ENCODE measurements at regions not wholly inside any gene's neighbourhood (a gene's known extent, or its start where the extent isn't known, plus 50 kb on each side); places are given as distances from the start of the nearest gene placed in this dataset.

DNA sequence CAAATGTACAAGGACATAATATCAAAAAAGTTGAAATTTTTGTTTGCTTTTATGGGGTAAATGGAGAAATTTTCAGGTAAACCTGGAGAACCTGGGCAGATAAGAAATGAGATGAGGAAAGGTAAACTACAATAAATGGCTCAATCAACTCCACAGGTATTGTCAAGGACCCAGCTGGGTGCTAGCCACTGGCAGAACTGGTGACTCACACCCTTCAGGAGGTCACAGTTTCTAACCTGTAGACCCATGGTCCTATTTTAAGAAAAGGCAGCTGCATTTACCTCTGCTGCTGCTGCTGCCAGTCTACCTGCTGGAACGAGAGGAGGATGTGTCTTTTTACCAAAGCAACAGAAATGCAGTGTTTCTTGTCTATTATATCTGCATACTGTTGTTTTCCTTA is 226.6 kb downstream of the ALG10B start:
- H2AFZ ChIP-seq: no peak overlapping the region
- intact Hi-C loops (cut with micrococcal nuclease; ENCODE audit: unreplicated experiment): loop anchor here (10.0 kb wide), 2 partner anchors 158 to 362 kb away; partner anchors contain the start of gene CPNE8
- H3K4me3 ChIP-seq: no peak overlapping the region
- TF ChIP-seq EZH2 (IDR thresholded peaks at IDR 0.05; ENCODE audit: low read depth): no peak
- TF ChIP-seq, protein P1, sequence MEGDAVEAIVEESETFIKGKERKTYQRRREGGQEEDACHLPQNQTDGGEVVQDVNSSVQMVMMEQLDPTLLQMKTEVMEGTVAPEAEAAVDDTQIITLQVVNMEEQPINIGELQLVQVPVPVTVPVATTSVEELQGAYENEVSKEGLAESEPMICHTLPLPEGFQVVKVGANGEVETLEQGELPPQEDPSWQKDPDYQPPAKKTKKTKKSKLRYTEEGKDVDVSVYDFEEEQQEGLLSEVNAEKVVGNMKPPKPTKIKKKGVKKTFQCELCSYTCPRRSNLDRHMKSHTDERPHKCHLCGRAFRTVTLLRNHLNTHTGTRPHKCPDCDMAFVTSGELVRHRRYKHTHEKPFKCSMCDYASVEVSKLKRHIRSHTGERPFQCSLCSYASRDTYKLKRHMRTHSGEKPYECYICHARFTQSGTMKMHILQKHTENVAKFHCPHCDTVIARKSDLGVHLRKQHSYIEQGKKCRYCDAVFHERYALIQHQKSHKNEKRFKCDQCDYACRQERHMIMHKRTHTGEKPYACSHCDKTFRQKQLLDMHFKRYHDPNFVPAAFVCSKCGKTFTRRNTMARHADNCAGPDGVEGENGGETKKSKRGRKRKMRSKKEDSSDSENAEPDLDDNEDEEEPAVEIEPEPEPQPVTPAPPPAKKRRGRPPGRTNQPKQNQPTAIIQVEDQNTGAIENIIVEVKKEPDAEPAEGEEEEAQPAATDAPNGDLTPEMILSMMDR (conservative IDR thresholded peaks at IDR 0.05): no peak
- H3K79me2 ChIP-seq (ENCODE audit: low read depth): no peaks in the 10 kb centered on the region
- H3F3A ChIP-seq (ENCODE audit: insufficient read depth, low read depth): peaks cover 21% of the 10 kb centered on the region
- DNase-seq: peak; percentile 7 to 60
- no peaks in the 10 kb centered on the region for H4K20me1 ChIP-seq (ENCODE audit: insufficient read depth)
- BruUV-seq (replicated peaks): no TSS peak
- no peaks in the 10 kb centered on the region for H3K9me2 ChIP-seq (ENCODE audit: insufficient read depth)
- ChIA-PET POLR2A (ENCODE audit: unreplicated experiment) (interaction anchor here (0.5 to 0.7 kb wide), 2 partner anchors 43 to 115 kb away, joined by 3 to 4 read pairs; no protein-coding TSS in a partner anchor), CTCF (no interaction called here)
- peak overlapping the region; percentile 29; the same call in 1 of the 2 replicates for H3K4me2 ChIP-seq
- H3K27me3 ChIP-seq (ENCODE audit: insufficient read depth, low read depth): no peaks in the 10 kb centered on the region
- H3K36me3 ChIP-seq (ENCODE audit: low read depth): no peaks in the 10 kb centered on the region
- H3K4me1 ChIP-seq (replicated peaks; ENCODE audit: insufficient read depth): peaks cover 37% of the 10 kb centered on the region
- H3K27ac ChIP-seq: peak overlapping the region; percentile 28; the same call in 1 of the 2 replicates
- peaks cover 4% of the 10 kb centered on the region; the same call in 1 of the 2 replicates for H3K9me3 ChIP-seq (ENCODE audit: insufficient read depth, low read depth)

DNA sequence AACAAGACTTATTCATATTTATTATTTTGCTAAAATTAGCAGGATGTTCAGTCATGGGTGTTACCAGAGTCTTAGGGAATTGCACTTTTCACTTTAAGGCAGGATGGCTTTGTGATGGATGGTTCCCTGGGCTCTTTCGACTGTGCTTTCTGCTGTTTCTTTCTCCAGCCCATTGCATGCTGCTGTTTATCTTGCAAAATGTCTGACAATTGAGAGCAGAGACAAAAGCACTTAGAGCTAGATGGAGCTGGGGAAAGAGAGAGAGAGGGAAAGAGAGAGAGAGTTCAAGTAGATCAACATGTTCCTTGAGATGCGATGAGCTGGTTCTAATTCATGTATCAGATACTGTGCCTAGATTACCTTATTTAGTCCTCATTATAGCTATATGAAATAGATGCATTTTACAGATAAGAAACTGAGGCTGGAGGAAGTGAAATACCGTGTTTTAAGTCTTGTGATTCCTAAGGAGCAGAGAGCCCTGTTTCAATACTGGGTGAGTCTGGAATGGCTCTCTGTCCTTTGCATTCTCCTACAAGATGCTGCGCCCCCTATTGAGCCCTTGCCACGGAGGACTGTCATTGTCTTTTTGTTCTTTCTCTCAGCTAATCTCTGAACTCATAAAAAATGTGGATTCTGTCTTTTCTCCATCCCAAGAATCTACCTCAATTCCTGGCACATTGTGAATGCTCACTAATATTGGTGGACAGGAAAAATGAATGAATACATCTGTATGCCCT is 227.9 kb downstream of the ALG10B start:
- Histone ChIP-seq H3K9me3 (ENCODE audit: insufficient read depth, low read depth) (peaks cover 4% of the 10 kb centered on the region; the same call in 1 of the 2 replicates), H3K36me3 (ENCODE audit: low read depth) (no peaks in the 10 kb centered on the region), H3K4me2 (no peak overlapping the region), H3K27me3 (ENCODE audit: insufficient read depth, low read depth) (no peaks in the 10 kb centered on the region), H3K79me2 (ENCODE audit: low read depth) (no peaks in the 10 kb centered on the region), H3F3A (ENCODE audit: insufficient read depth, low read depth) (peaks cover 21% of the 10 kb centered on the region), H3K27ac (no peak overlapping the region), H3K9me2 (ENCODE audit: insufficient read depth) (no peaks in the 10 kb centered on the region), H4K20me1 (ENCODE audit: insufficient read depth) (no peaks in the 10 kb centered on the region), H2AFZ (no peak overlapping the region), H3K4me1 (replicated peaks; ENCODE audit: insufficient read depth) (peaks cover 37% of the 10 kb centered on the region), H3K4me3 (no peak overlapping the region)
- BruUV-seq (replicated peaks): no TSS peak
- ChIA-PET CTCF (interaction anchor here (0.6 kb wide), 1 partner anchor 15 kb away, joined by 3 read pairs; no protein-coding TSS in a partner anchor), POLR2A (ENCODE audit: unreplicated experiment) (no interaction called here)
- intact Hi-C loops (cut with micrococcal nuclease; ENCODE audit: unreplicated experiment): loop anchor here (10.0 kb wide), 2 partner anchors 160 to 360 kb away; partner anchors contain the start of gene CPNE8
- DNase-seq: no peak
- no peak for TF ChIP-seq EZH2 (IDR thresholded peaks at IDR 0.05; ENCODE audit: low read depth)
- TF ChIP-seq, protein P1 (conservative IDR thresholded peaks at IDR 0.05): no peak

DNA sequence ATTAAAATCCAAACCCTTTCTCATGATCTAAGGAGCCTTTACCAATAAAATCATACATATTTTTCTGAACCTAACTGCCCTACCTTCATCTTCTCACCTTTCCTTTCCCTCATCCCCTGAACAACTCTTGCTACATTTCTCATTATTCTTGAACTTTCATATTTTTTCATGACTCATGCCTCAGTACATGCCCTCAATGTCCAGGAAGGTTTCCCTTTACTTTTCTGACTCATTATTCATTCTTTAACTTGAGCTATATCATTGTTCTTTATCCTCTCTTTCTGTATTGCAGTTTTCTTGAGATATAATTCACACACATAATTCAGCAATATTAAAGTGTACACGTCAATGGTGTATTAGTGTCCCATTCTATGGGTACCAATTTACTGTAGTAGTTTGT is 231.0 kb downstream of the ALG10B start:
- H3K9me3 ChIP-seq (ENCODE audit: insufficient read depth, low read depth): peaks cover 4% of the 10 kb centered on the region; the same call in 1 of the 2 replicates
- BruUV-seq (replicated peaks): no TSS peak
- 0 out of 2 replicates have a peak overlapping the region, but pooled peaks have one; percentile 15 for H2AFZ ChIP-seq
- TF ChIP-seq, protein P1 (conservative IDR thresholded peaks at IDR 0.05): no peak
- TF ChIP-seq EZH2 (IDR thresholded peaks at IDR 0.05; ENCODE audit: low read depth): no peak
- intact Hi-C loops (cut with micrococcal nuclease; ENCODE audit: unreplicated experiment): loop anchor here (10.0 kb wide), 2 partner anchors 163 to 357 kb away; partner anchors contain the start of gene CPNE8
- no peak overlapping the region for H3K4me3 ChIP-seq
- H3K79me2 ChIP-seq (ENCODE audit: low read depth): no peaks in the 10 kb centered on the region
- peak overlapping the region; percentile 46 for H3K27ac ChIP-seq
- H3K4me2 ChIP-seq: no peak overlapping the region
- H3K27me3 ChIP-seq (ENCODE audit: insufficient read depth, low read depth): no peaks in the 10 kb centered on the region
- no peaks in the 10 kb centered on the region for H4K20me1 ChIP-seq (ENCODE audit: insufficient read depth)
- no peaks in the 10 kb centered on the region for H3K9me2 ChIP-seq (ENCODE audit: insufficient read depth)
- peak in 1 of 2 experiments; percentile 56 for DNase-seq
- peaks cover 15% of the 10 kb centered on the region for H3F3A ChIP-seq (ENCODE audit: insufficient read depth, low read depth)
- no peaks in the 10 kb centered on the region for H3K36me3 ChIP-seq (ENCODE audit: low read depth)
- H3K4me1 ChIP-seq (replicated peaks; ENCODE audit: insufficient read depth): peaks cover 31% of the 10 kb centered on the region
- ChIA-PET POLR2A (ENCODE audit: unreplicated experiment) (no interaction called here), CTCF (interaction anchor here (0.6 kb wide), 1 partner anchor 358 kb away, joined by 8 read pairs; the partner anchor contains the start of gene CPNE8)

All from PC-9 (cell line).